Right renal cortex interstitium (tissue), 3 donors: ENCODE measurements at regions not wholly inside any gene's neighbourhood (a gene's known extent, or its start where the extent isn't known, plus 50 kb on each side); places are given as distances from the start of the nearest gene placed in this dataset.

Source experiments
- DNase-seq, 3 donors: peaks; one replicate each; pipeline ENCODE4 v3.0.0-alpha.2; 2013; ENCODE audit warnings: low read depth in 3 of 3, low spot score in 2 of 3

DNA sequence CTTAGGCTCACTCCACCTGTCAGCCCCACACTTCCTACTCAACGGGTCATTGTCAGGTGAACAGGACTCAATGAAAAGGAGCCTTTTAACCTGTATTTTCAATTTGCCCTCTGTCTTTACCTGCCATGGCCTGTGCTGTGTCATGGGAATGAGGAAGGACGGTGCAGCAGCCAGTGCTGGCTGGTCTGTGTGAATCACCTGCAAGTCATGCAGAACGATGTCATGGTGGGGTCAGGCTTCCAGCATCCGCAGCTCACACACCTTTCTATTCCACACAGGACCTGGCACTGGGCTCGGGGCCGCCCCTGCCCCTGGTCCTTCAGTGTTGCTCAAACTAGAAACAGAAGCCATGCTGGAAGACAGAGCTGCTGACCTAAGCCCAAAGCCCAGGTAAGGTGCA, 188.7 kb upstream of the GMDS start:
- DNase-seq, result no peak

DNA sequence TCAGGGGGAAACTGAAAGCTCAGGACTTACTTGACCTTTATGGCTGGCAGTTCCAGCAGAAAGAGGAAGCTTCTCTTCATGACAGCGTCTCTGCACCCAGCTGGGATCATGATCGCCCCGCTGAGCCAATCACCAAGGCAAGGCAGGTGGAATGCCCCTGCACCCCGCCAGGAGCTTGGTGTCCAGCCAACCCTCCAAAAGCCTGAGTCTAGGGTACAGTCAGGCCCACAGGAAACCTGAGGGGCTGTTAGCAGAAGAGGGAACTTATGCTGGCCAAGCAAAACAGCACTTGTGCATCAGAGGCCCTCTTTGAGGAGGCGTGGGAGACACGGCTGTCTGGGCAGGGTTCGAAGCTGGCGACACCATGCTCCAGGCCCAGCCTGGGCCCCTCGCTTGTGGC, 188.3 kb upstream of the GMDS start:
- no peak for DNase-seq

DNA sequence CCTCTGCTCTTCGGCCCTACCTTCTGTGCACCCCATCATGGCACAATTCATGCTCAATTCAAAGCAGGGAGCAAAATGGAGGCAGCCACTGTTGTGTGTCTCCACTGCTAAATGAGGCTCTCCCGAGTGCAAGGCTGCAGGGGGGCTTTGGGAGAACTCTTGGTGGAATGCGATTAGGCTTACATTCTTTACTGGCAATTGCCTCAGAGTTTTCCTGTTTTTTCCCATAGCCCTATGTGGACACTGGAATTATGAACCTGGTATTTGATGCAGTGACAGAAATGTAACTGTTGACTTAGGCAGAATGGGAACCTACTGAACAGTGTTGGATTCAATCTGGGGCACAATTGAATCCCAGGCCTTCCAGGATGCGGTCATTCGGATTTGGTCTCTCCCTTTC, 187.9 kb upstream of the GMDS start:
- DNase-seq, result no peak

DNA sequence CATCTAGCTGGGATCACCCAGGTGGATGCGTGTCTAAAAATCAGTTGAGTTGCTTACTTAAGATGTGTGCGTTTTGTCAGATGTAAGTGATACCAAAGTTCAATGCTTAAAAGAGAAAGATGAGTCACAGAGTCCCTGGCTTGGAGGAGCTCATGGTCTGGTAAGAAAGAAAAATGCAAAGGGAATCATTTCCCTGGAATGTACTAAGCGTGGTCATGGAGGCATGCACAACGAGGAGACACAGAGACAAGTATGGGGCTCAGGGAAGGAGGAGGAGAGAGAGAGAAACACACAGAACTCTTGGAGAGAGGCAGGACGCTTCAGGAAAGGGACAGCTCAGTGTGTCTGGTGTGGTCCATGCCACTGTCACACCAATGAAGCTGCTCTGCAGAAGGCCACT, 186.9 kb upstream of the GMDS start:
- no peak for DNase-seq

GRCh38 chr6:2430612-2431011, 185.2 kb upstream of the GMDS start:
- DNase-seq, result no peak

GRCh38 chr6:2429460-2429859, 184.1 kb upstream of the GMDS start:
- no peak for DNase-seq

DNA sequence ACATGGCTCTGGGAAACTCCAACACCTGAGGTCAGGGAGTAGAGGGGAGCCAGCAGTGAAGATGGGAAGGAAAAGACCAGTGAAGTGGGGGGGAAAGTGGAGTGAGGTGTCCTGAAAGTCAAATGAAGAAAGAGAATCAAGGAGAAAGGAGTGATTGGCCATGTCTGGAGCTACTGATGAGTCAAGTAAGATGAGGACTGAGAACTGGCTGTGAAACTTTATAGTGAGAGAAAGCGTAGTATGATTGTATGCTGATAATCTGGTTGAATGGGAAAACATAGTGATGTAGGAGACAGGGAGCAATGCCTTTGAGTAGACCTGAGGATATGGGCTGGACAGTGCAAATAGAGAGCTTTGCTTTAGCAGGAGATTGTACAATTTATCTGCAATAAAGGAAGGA, 183.6 kb upstream of the GMDS start:
- no peak for DNase-seq

- no peak for DNase-seq
Observed at GRCh38 chr6:2426561-2427340, 181.3 kb upstream of the GMDS start.

DNA sequence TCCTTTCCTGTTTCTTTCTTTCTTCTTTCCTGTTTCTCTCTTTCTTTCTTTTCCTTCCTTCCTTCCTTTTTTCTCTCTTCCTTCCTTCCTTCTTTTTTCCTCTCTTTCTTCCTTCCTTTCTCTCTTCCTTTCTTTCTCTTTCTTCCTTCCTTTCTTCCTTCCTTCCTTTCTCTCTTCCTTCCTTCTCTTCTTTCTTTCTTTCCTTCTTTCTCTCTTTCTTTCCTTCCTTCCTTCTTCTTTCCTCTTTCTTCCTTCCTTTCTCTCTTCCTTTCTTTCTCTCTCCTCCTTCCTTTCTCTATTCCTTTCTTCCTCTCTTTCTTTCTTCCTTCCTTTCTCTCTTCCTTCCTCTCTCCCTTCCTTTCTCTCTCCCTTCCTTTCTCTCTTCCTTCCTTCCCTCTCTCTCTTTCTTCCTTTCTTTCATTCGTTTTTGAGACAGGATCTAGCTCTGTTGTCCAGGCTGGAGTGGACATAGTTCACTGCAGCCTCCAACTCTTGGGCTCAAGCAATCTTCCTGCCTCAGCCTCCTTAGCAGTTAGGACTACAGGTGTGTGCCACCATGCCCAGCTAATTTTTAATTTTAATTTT, 170.8 kb upstream of the GMDS start:
- DNase-seq, result no peak

DNA sequence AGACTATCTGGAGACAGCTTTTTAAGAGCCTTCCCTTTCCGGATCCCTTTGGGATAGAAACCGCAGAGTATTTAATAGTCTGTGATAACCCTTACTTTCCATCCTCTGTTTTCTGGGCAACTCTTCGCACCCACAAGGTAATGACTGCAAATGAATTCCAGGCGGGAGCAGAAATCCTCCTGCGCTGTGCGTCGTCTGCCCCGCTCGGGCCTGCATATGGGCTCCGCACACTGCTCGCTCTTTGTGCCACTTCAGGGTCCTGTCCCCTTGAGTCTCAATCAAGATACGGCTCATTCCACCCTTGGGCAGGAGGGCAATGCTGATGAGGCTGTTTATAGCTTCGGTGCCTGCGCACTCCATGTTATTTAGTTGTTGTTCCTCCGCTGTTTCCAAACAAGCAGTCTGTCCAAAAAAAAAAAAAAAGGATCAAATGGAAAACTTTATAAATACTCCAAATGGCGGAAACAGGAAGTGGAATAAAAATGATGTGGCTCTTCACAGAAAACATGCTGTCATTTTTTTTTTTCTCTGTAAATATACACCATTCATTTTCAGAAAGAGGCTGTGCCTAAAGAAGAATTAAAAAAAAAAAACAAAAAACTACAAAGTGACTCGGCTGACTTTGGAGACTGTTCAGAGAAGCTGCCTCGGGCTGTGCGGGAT, 169.6 kb upstream of the GMDS start:
- no peak for DNase-seq

- DNase-seq, result no peak
Observed at GRCh38 chr6:2412731-2413130, 167.3 kb upstream of the GMDS start.

GRCh38 chr6:2410656-2411380, 165.4 kb upstream of the GMDS start:
- no peak for DNase-seq

GRCh38 chr6:2407525-2407924, 162.1 kb upstream of the GMDS start:
- DNase-seq, result no peak

DNA sequence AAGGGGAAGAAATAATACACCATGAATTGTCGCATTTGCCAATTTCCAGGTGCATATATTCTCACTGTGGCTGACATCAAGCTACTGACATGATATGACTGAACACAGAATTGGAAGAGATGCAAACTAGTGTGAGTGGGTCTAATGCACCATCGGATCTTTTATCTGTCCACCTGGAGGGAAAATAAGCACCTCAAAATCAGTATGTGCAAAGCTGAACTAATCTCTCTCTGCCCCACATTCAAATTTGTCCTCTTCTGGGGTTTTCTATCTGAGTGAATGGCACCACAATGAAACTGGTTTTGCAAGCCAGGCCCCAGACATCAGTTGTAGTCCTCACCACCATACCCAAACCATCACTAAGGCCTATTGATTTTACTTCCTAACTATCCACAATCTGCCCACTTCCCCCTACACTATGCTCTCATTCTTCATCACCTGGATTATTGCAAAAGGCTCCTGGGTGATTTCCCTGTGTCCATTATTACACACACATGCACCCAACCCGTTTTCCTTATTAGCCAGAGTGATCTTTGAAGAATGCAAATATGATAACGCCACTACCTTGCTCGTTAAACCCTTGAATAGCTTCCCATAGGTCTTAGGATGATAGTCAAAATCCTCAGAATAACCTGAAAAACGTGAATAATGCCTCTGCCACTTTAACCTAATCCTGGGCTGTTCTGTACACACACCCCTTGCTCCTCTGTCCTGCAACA, 159.0 kb upstream of the GMDS start:
- DNase-seq, result no peak

GRCh38 chr6:2403546-2403945, 158.1 kb upstream of the GMDS start:
- no peak for DNase-seq

GRCh38 chr6:2396846-2397630, 151.6 kb upstream of the GMDS start:
- no peak for DNase-seq

- no peak for DNase-seq
Observed at GRCh38 chr6:2396042-2396657, 150.7 kb upstream of the GMDS start.

DNA sequence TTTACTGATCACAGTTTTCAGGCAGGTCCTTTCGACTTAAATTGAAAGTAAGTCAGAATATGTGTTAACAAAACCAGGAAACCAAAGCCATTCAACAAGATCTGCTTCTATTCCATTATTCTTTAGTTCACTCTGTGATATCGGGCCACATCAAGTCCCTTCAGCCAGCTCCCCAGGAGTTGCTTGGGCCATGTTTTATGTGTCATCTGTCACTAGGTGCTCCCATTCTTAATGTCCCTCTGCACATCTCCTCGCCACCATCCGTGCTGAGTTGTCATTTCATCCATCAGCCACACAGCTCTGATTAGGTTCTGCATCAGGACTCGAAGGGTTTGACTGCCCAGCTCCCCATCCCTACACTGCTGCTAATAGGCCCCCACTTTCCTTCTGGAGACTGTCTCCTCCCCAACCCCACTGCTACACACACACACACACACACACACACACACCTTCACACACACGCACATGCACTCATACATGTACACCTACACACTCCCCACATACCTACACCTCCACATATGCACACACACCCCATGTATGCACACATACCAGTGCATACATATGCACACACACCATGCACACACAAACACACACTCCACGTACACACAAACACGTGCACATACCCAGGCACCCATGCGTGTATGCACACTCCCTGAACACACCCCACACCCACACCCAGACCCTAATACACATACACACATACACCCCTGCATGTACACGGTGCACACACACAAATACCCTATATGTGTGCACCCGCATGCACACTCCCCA, 143.3 kb upstream of the GMDS start:
- DNase-seq, result no peak

GRCh38 chr6:2387445-2387844, 142.0 kb upstream of the GMDS start:
- no peak for DNase-seq
